Renal cortex interstitium (tissue), 11 donors: ENCODE measurements at regions not wholly inside any gene's neighbourhood (a gene's known extent, or its start where the extent isn't known, plus 50 kb on each side); places are given as distances from the start of the nearest gene placed in this dataset.

ENCODE experiments used
- DNase-seq, 11 donors: peaks; one replicate each; pipeline ENCODE4 v3.0.0-alpha.2; 2013; ENCODE audit warnings: low read depth in 9 of 11, low spot score in 4 of 11; ENCODE audit errors: extremely low read depth in 1 of 11

GRCh38 chr12:43294916-43295315, 257.1 kb downstream of the ADAMTS20 start:
- no peak for DNase-seq

GRCh38 chr12:43294147-43294546, 257.9 kb downstream of the ADAMTS20 start:
- no peak for DNase-seq

- DNase-seq = no peak
Observed at GRCh38 chr12:43293396-43293795, 258.6 kb downstream of the ADAMTS20 start.

- no peak for DNase-seq
Observed at GRCh38 chr12:43292699-43293098, 259.3 kb downstream of the ADAMTS20 start.

GRCh38 chr12:43291516-43291915, 260.5 kb downstream of the ADAMTS20 start:
- DNase-seq = no peak

GRCh38 chr12:43290836-43291235, 261.2 kb downstream of the ADAMTS20 start:
- no peak for DNase-seq

GRCh38 chr12:43289426-43289801, 262.6 kb downstream of the ADAMTS20 start:
- no peak for DNase-seq

GRCh38 chr12:43288671-43289425, 263.2 kb downstream of the ADAMTS20 start:
- no peak for DNase-seq

GRCh38 chr12:43287706-43288383, 264.2 kb downstream of the ADAMTS20 start:
- DNase-seq = no peak

GRCh38 chr12:43286986-43287385, 265.0 kb downstream of the ADAMTS20 start:
- DNase-seq = no peak

- no peak for DNase-seq
Observed at GRCh38 chr12:43285159-43285598, 266.8 kb downstream of the ADAMTS20 start.

- DNase-seq = no peak
Observed at GRCh38 chr12:43284486-43285158, 267.4 kb downstream of the ADAMTS20 start.

GRCh38 chr12:43283206-43283605, 268.8 kb downstream of the ADAMTS20 start:
- DNase-seq = no peak

GRCh38 chr12:43282106-43282505, 269.9 kb downstream of the ADAMTS20 start:
- no peak for DNase-seq

- DNase-seq = no peak
Observed at GRCh38 chr12:43281563-43281962, 270.4 kb downstream of the ADAMTS20 start.

GRCh38 chr12:43278541-43278832, 273.5 kb downstream of the ADAMTS20 start:
- no peak for DNase-seq

- DNase-seq = no peak
Observed at GRCh38 chr12:43277651-43278540, 274.1 kb downstream of the ADAMTS20 start.

GRCh38 chr12:43273467-43273866, 278.5 kb downstream of the ADAMTS20 start:
- DNase-seq = no peak

- no peak for DNase-seq
Observed at GRCh38 chr12:43271659-43272058, 280.3 kb downstream of the ADAMTS20 start.
